Glutamatergic neuron (in vitro differentiated cells): ENCODE measurements at regions not wholly inside any gene's neighbourhood (a gene's known extent, or its start where the extent isn't known, plus 50 kb on each side); places are given as distances from the start of the nearest gene placed in this dataset.

ENCODE experiments used
- DNase-seq: peaks from one replicate; pipeline ENCODE4 v3.0.0; 2022
- H3K27ac Mint-ChIP-seq: one replicate; pipeline ENCODE4 v1.8.0; 2020; ENCODE audit warnings: mild to moderate bottlenecking, mixed read lengths, inconsistent platforms; ENCODE audit not compliant: unreplicated experiment
- H3K27me3 Mint-ChIP-seq: one replicate; pipeline ENCODE4 v1.8.0; 2020; ENCODE audit warnings: mild to moderate bottlenecking, moderate library complexity, mixed read lengths, inconsistent platforms; ENCODE audit not compliant: unreplicated experiment
- H3K36me3 Mint-ChIP-seq: one replicate; pipeline ENCODE4 v1.8.0; 2020; ENCODE audit warnings: mild to moderate bottlenecking, mixed read lengths, inconsistent platforms; ENCODE audit not compliant: unreplicated experiment
- H3K4me1 Mint-ChIP-seq: one replicate; pipeline ENCODE4 v1.8.0; 2020; ENCODE audit warnings: mild to moderate bottlenecking, low read depth, mixed read lengths, inconsistent platforms; ENCODE audit not compliant: unreplicated experiment
- H3K4me3 Mint-ChIP-seq: one replicate; pipeline ENCODE4 v1.8.0; 2020; ENCODE audit warnings: mild to moderate bottlenecking, mixed read lengths, inconsistent platforms; ENCODE audit not compliant: unreplicated experiment
- H3K9me3 Mint-ChIP-seq: one replicate; pipeline ENCODE4 v1.8.0; 2020; ENCODE audit warnings: mild to moderate bottlenecking, moderate library complexity, mixed read lengths, inconsistent platforms; ENCODE audit not compliant: unreplicated experiment
- CTCF ChIP-seq: fragments of 200-600 bp; sonication (generic); IDR thresholded peaks from one replicate; pipeline ENCODE4 v1.5.0; 2021; ENCODE audit not compliant: partially characterized antibody, unreplicated experiment

DNA sequence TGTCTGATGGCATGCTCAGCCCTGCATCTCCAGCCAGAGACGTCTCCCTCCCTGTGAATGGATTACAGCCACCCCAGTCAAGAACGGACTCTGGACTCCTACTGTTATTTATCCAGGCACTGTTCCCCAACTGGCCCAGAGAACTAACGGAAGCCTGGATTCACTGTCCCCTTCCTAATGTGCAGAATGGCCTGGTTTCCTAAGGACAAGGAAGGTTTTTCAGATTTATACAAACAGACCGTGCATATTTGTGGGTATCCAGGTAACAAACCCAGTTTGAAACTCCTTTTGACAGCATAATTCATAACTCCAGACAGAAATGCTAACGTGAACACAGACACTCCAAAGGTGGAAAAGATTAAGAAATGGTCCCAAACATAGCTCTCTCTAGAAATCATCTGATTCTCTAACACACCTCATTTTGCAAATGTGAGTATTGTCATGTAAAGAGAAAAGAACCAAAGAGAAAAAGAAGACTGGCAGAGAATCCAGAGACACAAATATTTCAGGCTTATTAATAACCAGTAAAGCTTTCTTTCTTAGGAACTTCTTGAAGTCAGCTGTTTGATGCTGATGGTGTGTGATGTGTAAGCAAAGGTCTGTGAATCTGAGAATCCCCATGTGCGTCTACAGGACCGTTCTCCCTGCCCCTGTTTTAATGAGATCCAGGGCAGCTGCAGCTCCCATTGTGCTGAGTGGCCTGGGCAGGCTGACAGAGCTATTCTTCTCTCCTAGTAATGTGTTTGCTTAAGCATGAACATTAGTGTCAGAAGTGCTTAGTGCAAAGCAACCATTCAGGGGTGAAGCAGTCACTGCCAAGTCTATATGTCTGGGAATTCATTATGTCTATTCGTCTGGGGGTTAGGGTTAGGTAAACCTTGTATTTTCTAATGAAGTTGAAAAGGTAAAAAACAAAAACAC is 86.8 kb upstream of the HIF1A start:
- H3K4me3 Mint-ChIP-seq: peak overlapping the region; percentile 64
- H3K27ac Mint-ChIP-seq: peak overlapping the region; percentile 63
- no peak for TF ChIP-seq CTCF
- DNase-seq: peak; percentile 54
- peaks cover 39% of the 10 kb centered on the region for H3K4me1 Mint-ChIP-seq
- peaks cover 4% of the 10 kb centered on the region for H3K27me3 Mint-ChIP-seq
- H3K9me3 Mint-ChIP-seq: peaks cover 4% of the 10 kb centered on the region
- no peaks in the 10 kb centered on the region for H3K36me3 Mint-ChIP-seq

DNA sequence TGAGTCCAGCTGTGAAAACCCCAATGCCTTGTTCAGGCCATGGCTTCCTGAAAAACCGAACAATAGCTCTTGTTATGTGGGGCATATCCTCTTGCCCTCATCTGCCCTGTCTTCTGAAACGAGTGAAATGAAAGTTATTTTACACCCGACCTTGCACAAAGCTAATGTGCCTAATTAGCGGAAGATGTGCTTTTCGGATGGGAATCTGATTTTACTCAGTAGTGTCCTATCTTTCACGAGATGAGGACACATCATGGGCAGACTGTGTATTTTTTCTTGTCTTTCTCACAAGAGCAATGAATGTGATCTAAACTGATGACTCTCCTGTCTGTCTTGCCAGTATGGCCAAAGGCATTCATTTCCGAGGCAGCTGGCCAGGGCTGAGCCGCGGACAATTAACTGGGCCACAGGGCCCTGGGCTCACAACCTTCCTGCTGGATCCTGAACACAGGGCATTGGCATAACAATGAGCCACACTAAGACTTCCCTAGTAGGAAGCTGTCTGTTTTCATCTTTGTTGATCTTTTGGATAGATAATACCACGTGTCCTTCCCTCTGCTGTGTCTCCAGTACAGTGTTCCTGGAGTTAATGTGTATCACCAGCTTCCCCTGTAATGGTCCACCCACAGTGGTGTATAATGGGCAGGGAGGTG is 86.0 kb upstream of the HIF1A start:
- Mint-ChIP-seq H3K36me3 (no peaks in the 10 kb centered on the region), H3K9me3 (peaks cover 4% of the 10 kb centered on the region), H3K27me3 (peaks cover 4% of the 10 kb centered on the region), H3K4me1 (peaks cover 39% of the 10 kb centered on the region), H3K27ac (peak overlapping the region; percentile 63), H3K4me3 (peak overlapping the region; percentile 31)
- peak; percentile 39 for DNase-seq
- no peak for TF ChIP-seq CTCF

- H3K4me1 Mint-ChIP-seq: peaks cover 39% of the 10 kb centered on the region
- no peak for DNase-seq
- peaks cover 4% of the 10 kb centered on the region for H3K27me3 Mint-ChIP-seq
- H3K4me3 Mint-ChIP-seq: no peak overlapping the region
- no peak overlapping the region for H3K27ac Mint-ChIP-seq
- no peak for TF ChIP-seq CTCF
- peaks cover 4% of the 10 kb centered on the region for H3K9me3 Mint-ChIP-seq
- H3K36me3 Mint-ChIP-seq: no peaks in the 10 kb centered on the region
Observed at GRCh38 chr14:61609884-61610283, 85.4 kb upstream of the HIF1A start.

DNA sequence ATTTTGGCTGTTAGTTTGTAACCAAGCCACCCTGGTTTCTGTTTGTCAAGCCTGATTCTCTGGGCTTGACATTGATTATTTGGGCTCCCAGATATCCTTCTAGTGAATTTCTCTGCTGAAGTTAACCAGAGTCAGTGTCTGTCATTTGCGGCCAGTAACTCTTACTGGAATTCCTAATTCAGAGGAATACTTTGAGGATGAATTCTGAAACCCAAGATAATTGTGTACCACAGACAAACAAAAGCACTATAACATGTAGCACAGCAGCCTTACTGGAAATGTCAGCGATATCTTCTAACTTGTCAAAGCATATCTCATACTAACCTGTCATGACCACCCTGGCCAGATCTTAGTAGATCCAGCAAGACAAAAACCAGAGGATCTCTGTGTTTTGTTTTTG is 84.4 kb upstream of the HIF1A start:
- H3K9me3 Mint-ChIP-seq: peaks cover 4% of the 10 kb centered on the region
- peaks cover 4% of the 10 kb centered on the region for H3K27me3 Mint-ChIP-seq
- H3K4me3 Mint-ChIP-seq: no peak overlapping the region
- H3K27ac Mint-ChIP-seq: no peak overlapping the region
- no peaks in the 10 kb centered on the region for H3K36me3 Mint-ChIP-seq
- TF ChIP-seq CTCF: no peak
- H3K4me1 Mint-ChIP-seq: peaks cover 39% of the 10 kb centered on the region
- no peak for DNase-seq
